ENCODE measurements at regions not wholly inside any gene's neighbourhood (a gene's known extent, or its start where the extent isn't known, plus 50 kb on each side); places are given as distances from the start of the nearest gene placed in this dataset.

- TF ChIP-seq CTCF (IDR thresholded peaks at IDR 0.05) = no peak
- TF ChIP-seq POLR2A (IDR thresholded peaks at IDR 0.05) = no peak
Measured at GRCh38 chr18:38539856-38540255, 974.3 kb upstream of the CELF4 start.
